Omental fat pad (tissue), 3 donors: ENCODE measurements at regions not wholly inside any gene's neighbourhood (a gene's known extent, or its start where the extent isn't known, plus 50 kb on each side); places are given as distances from the start of the nearest gene placed in this dataset.

Source experiments
- ATAC-seq: fragments of 150-250 bp; one replicate; pipeline ENCODE4 v1.9.1; 2016; ENCODE audit warnings: mild to moderate bottlenecking, moderate library complexity; ENCODE audit not compliant: low FRiP score
- DNase-seq: peaks from one replicate; pipeline ENCODE4 v3.0.0-alpha.2; 2019; ENCODE audit warnings: low spot score
- TF ChIP-seq, protein P1 (sequence below), 3 donors: fragments of 450-650 bp; IDR thresholded peaks; one replicate each; pipeline ENCODE4 v1.5.1; 2016 to 2017; ENCODE audit warnings: antibody characterized with exemption in 3 of 3, mild to moderate bottlenecking in 3 of 3, moderate library complexity in 2 of 3

DNA sequence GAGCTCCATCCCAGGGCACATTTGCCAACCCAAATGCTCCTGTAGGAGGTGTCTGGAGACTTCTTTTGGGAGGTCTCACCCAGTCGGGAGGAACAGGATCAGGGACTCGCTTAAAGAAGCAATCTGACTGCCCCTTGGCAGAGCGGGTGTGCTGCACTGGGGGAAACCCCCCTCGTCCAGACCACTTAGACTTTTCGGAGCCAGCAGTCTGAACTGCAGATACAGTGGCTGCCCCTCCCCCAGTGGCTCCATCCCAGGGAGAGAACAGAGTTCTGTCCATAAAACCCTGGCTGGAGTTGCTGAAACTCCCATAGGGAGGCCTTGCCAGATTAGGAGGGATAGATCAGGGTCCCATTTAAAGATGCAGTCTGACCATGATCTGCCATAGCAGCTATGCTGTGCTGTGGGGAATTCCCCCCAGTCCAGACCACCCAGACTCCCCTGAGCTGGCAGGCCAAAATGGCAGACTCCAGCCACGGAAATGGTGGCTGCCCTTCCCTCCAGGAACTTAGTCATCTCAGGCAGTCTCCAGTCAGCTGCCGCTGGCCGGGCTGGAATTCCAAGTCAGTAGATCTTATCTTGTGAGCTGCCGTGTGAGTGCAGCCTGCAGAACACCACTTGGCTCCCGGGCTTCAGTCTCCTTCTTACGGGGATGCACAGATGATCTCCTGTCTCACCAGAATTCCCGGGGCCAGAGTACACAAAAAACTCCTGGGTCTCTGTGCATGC is 278.1 kb upstream of the SASH1 start:
- TF ChIP-seq, protein P1, sequence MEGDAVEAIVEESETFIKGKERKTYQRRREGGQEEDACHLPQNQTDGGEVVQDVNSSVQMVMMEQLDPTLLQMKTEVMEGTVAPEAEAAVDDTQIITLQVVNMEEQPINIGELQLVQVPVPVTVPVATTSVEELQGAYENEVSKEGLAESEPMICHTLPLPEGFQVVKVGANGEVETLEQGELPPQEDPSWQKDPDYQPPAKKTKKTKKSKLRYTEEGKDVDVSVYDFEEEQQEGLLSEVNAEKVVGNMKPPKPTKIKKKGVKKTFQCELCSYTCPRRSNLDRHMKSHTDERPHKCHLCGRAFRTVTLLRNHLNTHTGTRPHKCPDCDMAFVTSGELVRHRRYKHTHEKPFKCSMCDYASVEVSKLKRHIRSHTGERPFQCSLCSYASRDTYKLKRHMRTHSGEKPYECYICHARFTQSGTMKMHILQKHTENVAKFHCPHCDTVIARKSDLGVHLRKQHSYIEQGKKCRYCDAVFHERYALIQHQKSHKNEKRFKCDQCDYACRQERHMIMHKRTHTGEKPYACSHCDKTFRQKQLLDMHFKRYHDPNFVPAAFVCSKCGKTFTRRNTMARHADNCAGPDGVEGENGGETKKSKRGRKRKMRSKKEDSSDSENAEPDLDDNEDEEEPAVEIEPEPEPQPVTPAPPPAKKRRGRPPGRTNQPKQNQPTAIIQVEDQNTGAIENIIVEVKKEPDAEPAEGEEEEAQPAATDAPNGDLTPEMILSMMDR (IDR thresholded peaks at IDR 0.05), result no peak
- ATAC-seq, result no peak
- DNase-seq, result no peak

DNA sequence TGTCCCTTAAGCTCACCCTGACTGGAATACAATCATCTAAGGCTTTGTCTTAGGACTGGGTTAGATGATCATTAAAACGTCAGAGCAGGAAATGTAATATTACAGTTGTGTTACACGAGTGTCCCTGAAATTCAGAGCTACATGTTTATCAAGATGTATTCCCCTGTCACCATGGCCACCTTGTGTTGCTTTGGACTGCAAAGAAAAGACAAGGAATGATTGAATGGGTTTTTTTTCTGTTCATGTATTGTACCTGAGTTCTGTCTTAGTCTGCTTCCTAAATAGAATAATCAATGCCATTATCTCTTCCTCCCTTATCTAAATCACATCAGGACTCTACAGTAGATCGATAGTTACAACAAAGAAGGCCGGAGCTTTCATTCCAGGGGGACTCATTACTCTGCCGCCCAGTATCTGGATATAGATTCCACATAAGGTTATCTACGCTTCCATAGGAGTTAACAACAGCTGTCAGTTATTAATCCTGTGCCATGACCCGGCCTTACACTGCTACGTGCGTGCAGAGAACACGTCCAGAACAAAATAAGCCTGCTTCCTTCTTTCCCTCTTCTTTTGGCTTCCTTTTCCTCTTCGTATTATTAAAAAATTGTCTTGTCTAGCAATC is 274.1 kb upstream of the SASH1 start:
- DNase-seq (no peak), ATAC-seq (no peak)
- TF ChIP-seq, protein P1 (IDR thresholded peaks at IDR 0.05), result no peak

DNA sequence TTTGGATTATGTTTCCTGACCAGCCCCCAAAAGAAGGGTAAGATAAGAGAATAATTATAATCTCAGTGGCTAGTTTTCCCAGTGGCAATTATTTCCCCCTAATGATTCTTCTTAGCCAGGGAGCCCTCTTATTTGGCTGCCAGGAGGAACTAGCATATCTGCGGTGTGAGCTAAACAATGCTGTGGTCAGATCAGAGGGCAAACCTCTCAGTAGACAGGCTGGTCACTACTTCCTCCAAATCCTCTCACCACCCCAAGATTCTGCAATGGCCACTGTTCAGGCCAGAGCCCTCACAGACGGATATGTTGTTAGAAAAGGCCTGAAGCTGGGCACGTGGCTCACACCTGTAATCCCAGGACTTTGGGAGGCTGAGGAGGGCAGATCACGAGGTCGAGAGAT is 273.4 kb upstream of the SASH1 start:
- ATAC-seq (no peak), DNase-seq (no peak)
- TF ChIP-seq, protein P1 (IDR thresholded peaks at IDR 0.05), result no peak

DNA sequence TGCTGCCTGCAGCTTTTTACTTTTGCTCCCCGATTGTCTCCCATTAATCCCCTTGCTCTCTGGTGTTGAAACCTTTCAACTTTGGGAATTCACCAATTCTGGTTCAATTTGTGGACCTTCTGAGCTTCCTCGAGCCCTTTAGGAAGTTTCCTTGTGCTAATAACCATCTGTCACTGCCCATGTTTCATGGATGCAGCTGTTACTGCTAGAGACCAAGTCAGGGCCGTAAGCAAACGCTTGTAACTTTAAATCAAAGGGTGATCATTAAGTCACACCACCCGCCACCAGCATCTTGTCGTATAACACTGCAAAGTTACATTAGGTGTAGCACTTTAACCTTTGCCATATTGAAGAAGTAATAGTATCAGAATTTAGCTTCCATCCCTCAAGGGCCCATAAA is 268.3 kb upstream of the SASH1 start:
- TF ChIP-seq, protein P1 (IDR thresholded peaks at IDR 0.05), result no peak
- no peak for ATAC-seq
- no peak for DNase-seq

DNA sequence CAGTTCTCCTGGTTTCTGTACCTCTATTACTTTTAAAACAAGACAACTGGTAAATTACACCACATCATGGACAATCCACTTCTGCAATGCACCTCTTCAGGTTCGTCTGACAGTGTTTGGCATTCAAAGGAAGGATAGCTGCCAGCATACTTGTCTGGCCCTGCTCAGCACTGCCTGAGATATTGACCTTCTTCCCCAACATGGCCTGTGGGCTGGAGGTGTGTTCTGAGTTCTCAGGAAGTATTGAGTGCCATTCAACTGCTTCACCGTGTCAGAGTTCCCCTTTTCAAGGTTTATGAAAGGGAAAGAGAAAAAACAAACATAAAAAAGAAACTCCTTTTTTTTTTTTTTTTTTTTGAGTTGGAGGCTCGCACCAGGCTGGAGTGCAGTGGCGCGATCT is 267.9 kb upstream of the SASH1 start:
- ATAC-seq (no peak), DNase-seq (no peak)
- TF ChIP-seq, protein P1 (IDR thresholded peaks at IDR 0.05), result no peak

DNA sequence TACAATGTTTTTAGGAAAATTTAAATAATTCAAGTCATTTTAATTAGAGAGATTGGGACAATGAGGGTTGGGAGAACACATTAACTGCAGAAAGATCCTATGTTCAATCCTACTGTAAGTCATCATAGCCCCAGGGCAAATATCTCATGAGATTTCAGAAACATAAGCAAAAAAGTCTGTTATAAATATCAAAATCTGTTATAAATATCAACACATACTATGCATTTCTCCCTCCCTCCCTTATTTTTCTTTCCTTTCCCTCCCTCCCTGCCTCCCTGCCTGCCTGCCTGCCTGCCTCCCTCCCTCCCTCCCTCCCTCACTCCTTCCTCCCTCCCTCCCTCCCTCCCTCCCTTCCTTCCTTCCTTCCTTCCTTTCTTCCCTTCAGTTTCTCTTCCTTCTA is 267.3 kb upstream of the SASH1 start:
- DNase-seq (no peak), ATAC-seq (no peak)
- TF ChIP-seq, protein P1 (IDR thresholded peaks at IDR 0.05), result no peak

DNA sequence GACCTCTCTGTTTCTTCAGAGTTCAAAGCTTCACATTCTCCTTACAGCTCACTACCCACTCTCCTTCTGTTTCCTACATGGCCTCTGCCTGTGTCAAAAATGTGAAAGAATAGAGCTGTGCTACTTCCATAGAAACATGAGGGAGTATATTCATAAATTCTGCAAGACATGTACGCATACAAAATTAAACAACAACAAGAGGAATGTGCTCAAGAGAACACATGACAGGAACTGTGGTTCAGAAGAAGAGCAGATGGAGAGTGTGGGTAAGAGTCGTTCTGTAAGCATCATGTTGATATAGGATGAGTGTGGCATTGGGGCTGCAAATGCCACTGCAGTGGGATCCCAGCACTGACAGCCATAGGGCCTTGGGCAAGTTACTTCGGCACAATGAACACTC is 266.6 kb upstream of the SASH1 start:
- TF ChIP-seq, protein P1 (IDR thresholded peaks at IDR 0.05), result no peak
- ATAC-seq (no peak), DNase-seq (no peak)
